ENCODE measurements at regions not wholly inside any gene's neighbourhood (a gene's known extent, or its start where the extent isn't known, plus 50 kb on each side); places are given as distances from the start of the nearest gene placed in this dataset.

GRCh38 chr1:198923993-198924392 lies 285.2 kb downstream of the PTPRC start:
- Histone ChIP-seq H3K27me3 (no peaks in the 10 kb centered on the region), H3K9me3 (no peaks in the 10 kb centered on the region), H3K4me1 (peaks cover 0 to 1% (median 0%) of the 10 kb centered on the region in 4 donors), H3K36me3 (no peaks in the 10 kb centered on the region), H3K27ac (replicated peaks in 1 of 4) (no peak overlapping the region), H3K4me3 (no peak overlapping the region)
- TF ChIP-seq CTCF (IDR thresholded peaks at IDR 0.05): no peak
- intact Hi-C loops (cut with DNase I): no loop called here
- DNase-seq (ENCODE audit: extremely low spot score): no peak
- WGBS: 91% methylated on average over 1 of the region's 1 CpG

- H3K9me3 ChIP-seq: no peaks in the 10 kb centered on the region
- TF ChIP-seq POLR2A (IDR thresholded peaks at IDR 0.05; ENCODE audit: low read depth) (no peak), EP300 (IDR thresholded peaks at IDR 0.05) (no peak), POLR2AphosphoS5 (IDR thresholded peaks at IDR 0.05) (no peak), CTCF (IDR thresholded peaks at IDR 0.05) (no peak)
- no peak for DNase-seq (ENCODE audit: extremely low spot score)
- no peak overlapping the region for H3K4me3 ChIP-seq
- no peaks in the 10 kb centered on the region for H3K36me3 ChIP-seq
- intact Hi-C loops (cut with DNase I): no loop called here
- H3K4me1 ChIP-seq: no peaks in the 10 kb centered on the region
- H3K27ac ChIP-seq (replicated peaks in 1 of 4): no peak overlapping the region
- H3K27me3 ChIP-seq: no peaks in the 10 kb centered on the region
Measured at GRCh38 chr1:198925567-198925966, 286.7 kb downstream of the PTPRC start.

- DNase-seq (ENCODE audit: extremely low spot score): no peak
- Histone ChIP-seq H3K27me3 (no peaks in the 10 kb centered on the region), H3K9me3 (no peaks in the 10 kb centered on the region), H3K27ac (replicated peaks in 1 of 4) (no peak overlapping the region), H3K36me3 (no peaks in the 10 kb centered on the region), H3K4me1 (no peaks in the 10 kb centered on the region), H3K4me3 (no peak overlapping the region)
- intact Hi-C loops (cut with DNase I): no loop called here
- no peak for TF ChIP-seq CTCF (IDR thresholded peaks at IDR 0.05)
- no peak for TF ChIP-seq POLR2A (IDR thresholded peaks at IDR 0.05; ENCODE audit: low read depth)
- no peak for TF ChIP-seq EP300 (IDR thresholded peaks at IDR 0.05)
- no peak for TF ChIP-seq POLR2AphosphoS5 (IDR thresholded peaks at IDR 0.05)
- WGBS: 89% methylated on average over 3 of the region's 3 CpGs
Measured at GRCh38 chr1:198927129-198927528, 288.3 kb downstream of the PTPRC start.

GRCh38 chr1:198929111-198929604 lies 290.3 kb downstream of the PTPRC start:
- TF ChIP-seq POLR2AphosphoS5 (IDR thresholded peaks at IDR 0.05): no peak
- Histone ChIP-seq H3K36me3 (no peaks in the 10 kb centered on the region), H3K27ac (replicated peaks in 1 of 4) (no peak overlapping the region), H3K9me3 (no peaks in the 10 kb centered on the region), H3K4me1 (no peaks in the 10 kb centered on the region), H3K4me3 (no peak overlapping the region), H3K27me3 (no peaks in the 10 kb centered on the region)
- intact Hi-C loops (cut with DNase I): no loop called here
- 68% methylated on average over 4 of the region's 4 CpGs for WGBS
- no peak for DNase-seq (ENCODE audit: extremely low spot score)

GRCh38 chr1:198929961-198930599 lies 291.2 kb downstream of the PTPRC start:
- Histone ChIP-seq H3K4me3 (peak overlapping the region; percentile 5 to 25 (median 18)), H3K9me3 (no peaks in the 10 kb centered on the region), H3K27ac (replicated peaks in 1 of 4) (peak overlapping the region in 2 of 4 donors; percentile 2 to 46), H3K27me3 (no peaks in the 10 kb centered on the region), H3K36me3 (no peaks in the 10 kb centered on the region), H3K4me1 (peaks cover 0 to 7% (median 6%) of the 10 kb centered on the region in 4 donors)
- intact Hi-C loops (cut with DNase I): no loop called here
- DNase-seq (ENCODE audit: extremely low spot score): no peak
- 59% methylated on average over 9 of the region's 9 CpGs for WGBS
- TF ChIP-seq POLR2AphosphoS5 (IDR thresholded peaks at IDR 0.05) (no peak), POLR2A (IDR thresholded peaks at IDR 0.05; ENCODE audit: low read depth) (no peak), EP300 (IDR thresholded peaks at IDR 0.05) (no peak), CTCF (IDR thresholded peaks at IDR 0.05) (no peak)
